Middle frontal gyrus (tissue), 1 donor: ENCODE measurements at regions not wholly inside any gene's neighbourhood (a gene's known extent, or its start where the extent isn't known, plus 50 kb on each side); places are given as distances from the start of the nearest gene placed in this dataset.
"Not testable (repeated sequence)": the region's sequence is repeated elsewhere in the genome, so short reads cannot be mapped to it uniquely, and the experiment has no call there.

ENCODE experiments used
- DNase-seq: peaks from one replicate; pipeline ENCODE4 v3.0.0-alpha.2; 2015; ENCODE audit warnings: low spot score; ENCODE audit errors: extremely low spot score

DNA sequence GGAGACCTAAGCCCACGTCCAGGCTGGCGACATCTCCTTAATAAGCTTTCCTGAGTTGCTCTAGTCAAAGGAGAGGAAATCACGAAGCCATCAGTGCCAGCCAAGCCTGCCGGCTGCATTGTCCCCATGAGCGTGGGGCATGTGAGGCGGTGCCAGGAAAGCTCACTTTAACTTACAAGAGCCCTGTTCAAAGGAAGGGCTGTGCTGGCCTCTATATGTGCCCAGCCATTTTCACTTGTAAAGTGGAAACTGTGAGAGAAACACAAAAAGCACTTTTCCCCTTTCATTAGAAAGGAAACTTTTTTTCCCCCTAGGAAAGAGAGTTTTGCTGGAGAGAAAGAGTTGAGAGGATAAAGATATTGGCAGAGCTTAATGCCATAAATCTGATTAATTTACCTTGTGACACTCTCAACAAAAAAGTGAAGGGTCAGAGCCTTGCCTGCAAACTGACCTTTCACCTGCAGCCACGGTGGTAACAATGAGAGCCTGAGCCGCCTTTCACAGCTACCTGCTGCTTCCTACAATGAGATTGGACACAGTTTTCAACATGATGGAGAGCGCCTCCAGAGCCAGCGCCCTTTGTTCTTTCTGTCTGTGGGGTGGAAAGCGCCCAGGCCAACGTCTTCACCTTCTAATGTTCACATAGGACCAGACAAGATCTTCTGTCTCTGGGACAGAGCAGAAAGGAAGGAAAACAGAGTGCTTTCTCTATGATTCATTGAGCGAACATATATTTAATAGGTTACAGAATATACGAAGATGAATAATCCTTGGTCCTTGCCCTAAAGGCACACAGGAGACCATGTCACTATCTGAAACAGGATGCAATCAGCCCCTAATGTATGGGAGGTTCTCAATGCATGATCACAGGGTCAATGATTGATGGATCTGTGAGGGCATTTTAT, 233.1 kb upstream of the HES1 start:
- no peak for DNase-seq

DNA sequence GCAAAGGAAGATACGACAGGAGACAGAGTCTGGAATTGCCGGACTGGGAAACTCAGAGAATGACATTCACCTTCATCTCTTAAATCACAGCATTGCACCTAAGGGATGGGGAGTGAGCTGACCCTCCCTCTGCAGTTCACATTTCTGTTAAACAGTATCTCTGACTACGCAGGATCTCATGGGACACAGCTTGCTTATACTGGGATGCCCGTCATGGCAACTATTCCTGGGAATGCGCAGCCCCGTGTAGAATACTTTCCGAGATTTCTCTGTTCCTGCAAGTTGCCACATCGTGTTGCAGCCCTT, 232.5 kb upstream of the HES1 start:
- no peak for DNase-seq

GRCh38 chr3:193903966-193904365, 232.0 kb upstream of the HES1 start:
- DNase-seq: no peak

GRCh38 chr3:193905541-193906396, 230.2 kb upstream of the HES1 start:
- no peak for DNase-seq

GRCh38 chr3:193906849-193907410, 229.0 kb upstream of the HES1 start:
- no peak for DNase-seq

- DNase-seq: no peak
These were observed 227.7 kb upstream of the HES1 start for GRCh38 chr3:193908181-193908744.

DNA sequence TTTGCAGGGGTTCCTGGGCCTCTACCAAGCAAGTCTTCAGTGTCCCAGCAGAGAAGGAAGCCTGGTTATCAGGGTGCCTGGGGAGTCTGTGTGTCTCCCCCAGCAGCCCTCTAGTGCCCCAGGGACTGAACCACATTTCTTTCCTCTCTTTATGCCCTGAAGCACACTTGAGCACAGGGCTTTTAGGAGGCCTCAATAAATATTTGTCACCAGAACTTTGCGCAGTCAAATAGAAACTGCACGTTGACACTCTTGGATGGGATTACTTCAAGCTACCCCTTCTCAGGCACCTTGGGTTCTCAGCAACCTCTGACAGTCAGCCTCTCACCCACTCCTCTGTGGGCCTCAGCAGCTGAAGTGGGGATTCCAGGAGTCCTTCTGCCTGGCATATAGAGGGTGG, 226.6 kb upstream of the HES1 start:
- DNase-seq: no peak

DNA sequence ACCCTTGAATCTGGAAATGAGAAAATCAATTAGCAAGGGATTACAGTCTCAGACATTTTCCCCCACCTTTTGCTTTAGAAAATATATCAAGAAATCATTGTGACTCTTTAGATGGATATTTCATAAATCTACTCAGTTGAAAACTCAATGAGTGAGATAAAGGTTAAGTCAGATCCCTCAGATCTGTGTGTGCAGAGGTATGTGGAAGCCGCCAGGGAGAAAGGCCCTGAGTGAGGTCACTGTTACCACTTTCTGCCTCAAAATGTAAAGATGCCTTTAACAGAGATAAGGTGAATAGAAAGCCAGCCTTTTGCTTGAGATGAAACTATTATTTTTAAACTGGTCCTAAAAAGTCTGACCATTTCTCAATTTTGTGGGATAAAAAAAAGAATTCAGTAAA, 225.6 kb upstream of the HES1 start:
- no peak for DNase-seq

- DNase-seq: no peak
These were observed 224.8 kb upstream of the HES1 start for GRCh38 chr3:193910886-193911738.

GRCh38 chr3:193911784-193912340, 224.1 kb upstream of the HES1 start:
- no peak for DNase-seq

DNA sequence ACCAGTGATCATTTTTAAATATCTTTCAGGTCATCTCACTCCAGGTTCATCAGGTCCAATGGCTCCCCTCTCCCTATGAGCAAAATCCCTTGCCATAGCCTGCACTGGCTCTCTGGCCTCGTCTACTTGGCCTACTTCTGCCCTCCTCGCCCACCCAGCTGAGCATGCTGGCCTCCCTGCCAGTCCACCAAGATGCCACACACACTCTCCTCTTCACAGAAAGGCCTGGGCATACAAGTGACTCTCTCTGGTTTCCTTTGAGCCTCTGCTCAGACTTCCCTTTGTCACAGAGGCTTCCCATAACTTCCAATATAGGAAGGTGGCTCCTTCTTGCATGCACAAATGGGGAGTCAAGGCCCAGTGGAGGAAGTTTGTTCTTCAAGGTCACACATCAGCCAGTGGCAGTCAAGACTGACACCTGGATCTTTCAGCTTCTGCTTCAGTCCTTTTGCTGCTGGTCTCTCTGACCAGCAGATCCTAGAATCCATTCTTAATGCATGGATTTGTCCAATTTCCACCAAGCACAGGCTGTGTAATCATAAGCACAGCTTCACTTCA, 223.2 kb upstream of the HES1 start:
- no peak for DNase-seq

GRCh38 chr3:193914602-193915001, 221.3 kb upstream of the HES1 start:
- no peak for DNase-seq

DNA sequence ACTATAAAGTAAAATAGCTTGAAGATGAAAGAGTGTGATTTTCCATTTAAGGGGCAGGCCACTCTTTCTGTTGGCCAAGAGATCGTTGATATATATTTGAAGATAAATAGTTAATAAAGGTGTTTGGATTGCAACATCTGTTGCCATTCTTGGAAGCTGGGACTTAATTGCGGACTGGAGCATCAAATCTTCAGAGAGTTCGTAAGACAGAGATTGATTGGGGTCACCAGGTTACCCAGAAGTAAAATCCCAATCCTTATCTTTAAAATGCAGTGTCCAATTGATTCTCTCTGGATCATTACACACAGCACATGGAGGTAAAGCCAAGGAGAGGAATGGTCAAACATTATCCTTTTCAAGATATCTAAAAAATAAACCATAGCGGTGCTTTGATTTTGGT, 220.8 kb upstream of the HES1 start:
- no peak for DNase-seq

- DNase-seq: no peak
These were observed 220.3 kb upstream of the HES1 start for GRCh38 chr3:193915613-193916012.

DNA sequence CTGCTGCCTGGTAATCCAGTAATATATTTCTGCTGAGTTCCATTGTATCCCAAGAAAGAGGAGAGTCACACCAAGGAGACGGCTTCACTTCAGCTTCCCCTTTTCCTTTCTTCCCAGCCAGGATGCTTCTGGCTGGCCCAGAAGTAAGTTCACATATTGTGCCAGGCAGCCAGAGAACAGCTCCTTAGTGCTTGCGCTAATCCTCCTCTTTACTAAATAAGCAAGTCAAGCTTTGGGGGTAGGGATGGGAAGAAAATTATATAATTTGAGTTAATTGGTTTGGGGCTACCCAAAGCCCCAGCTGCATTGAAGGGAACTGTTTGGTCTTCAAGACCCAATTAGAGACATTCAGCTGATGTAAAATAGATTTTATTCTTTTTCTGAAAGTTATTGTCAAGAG, 218.8 kb upstream of the HES1 start:
- no peak for DNase-seq

- DNase-seq: no peak
These were observed 214.5 kb upstream of the HES1 start for GRCh38 chr3:193921465-193921864.

DNA sequence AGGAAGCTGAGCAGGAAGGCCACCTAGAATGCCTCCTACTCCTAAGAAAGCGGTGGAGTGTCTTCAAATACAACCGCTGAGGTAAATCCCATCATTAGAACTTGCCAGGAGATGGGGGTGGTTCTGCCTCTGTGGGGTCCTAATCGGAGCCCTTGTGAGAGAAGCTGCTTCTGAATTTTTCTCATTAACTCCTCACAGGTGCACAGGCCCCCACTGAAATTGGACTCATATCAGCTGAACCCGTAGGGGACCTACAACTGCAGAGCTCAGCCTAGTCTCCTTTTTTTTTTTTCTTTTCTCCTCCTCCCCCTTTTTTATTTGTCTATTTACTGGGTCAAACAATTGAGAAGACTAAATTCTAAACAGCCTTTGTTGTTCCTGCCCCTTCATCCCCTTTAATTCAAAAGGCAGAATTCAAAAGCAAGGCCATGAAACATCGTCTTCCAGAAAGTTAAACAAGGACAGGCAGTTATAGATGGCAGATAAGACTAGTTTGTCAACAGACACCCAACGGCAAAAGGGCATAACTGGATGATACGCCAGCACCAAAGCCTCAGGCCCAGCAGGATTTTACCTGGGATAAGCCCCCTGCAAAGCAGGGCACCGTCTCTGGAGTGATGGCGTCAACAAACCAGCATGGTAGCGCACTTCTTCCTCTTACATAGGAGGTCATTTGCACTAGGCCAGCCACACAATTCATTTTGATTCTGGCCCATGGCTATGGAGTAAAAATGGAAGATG, 213.7 kb upstream of the HES1 start:
- no peak for DNase-seq

DNA sequence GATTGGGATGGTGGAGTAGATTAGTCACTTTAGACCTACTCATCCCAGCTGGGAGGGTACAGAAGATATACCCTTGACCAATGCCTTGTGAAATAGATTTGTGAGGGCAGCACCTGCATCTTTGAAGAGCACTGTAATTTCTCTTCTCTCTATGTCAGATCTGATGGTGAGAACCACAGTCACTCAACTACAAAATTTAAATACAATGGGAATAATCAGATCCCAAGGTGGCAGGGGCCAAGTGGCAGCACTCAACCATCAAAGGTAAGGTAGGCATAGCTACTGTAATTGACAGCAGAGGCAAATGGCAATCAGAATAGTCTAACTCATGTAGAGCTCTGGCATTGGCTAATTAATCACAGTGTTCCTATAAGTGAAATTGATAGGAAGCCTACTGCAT, 212.0 kb upstream of the HES1 start:
- not testable (repeated sequence) for DNase-seq

GRCh38 chr3:193926071-193926470, 209.9 kb upstream of the HES1 start:
- DNase-seq: not testable (repeated sequence)
